ENCODE measurements at regions not wholly inside any gene's neighbourhood (a gene's known extent, or its start where the extent isn't known, plus 50 kb on each side); places are given as distances from the start of the nearest gene placed in this dataset.

- DNase-seq: no peak
- H3K4me3 ChIP-seq (ENCODE audit: low read depth, low read length): no peak overlapping the region
- no peaks in the 10 kb centered on the region for H3K36me3 ChIP-seq
- TF ChIP-seq, protein P1, sequence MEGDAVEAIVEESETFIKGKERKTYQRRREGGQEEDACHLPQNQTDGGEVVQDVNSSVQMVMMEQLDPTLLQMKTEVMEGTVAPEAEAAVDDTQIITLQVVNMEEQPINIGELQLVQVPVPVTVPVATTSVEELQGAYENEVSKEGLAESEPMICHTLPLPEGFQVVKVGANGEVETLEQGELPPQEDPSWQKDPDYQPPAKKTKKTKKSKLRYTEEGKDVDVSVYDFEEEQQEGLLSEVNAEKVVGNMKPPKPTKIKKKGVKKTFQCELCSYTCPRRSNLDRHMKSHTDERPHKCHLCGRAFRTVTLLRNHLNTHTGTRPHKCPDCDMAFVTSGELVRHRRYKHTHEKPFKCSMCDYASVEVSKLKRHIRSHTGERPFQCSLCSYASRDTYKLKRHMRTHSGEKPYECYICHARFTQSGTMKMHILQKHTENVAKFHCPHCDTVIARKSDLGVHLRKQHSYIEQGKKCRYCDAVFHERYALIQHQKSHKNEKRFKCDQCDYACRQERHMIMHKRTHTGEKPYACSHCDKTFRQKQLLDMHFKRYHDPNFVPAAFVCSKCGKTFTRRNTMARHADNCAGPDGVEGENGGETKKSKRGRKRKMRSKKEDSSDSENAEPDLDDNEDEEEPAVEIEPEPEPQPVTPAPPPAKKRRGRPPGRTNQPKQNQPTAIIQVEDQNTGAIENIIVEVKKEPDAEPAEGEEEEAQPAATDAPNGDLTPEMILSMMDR (IDR thresholded peaks at IDR 0.05; ENCODE audit: low read depth, low read length): no peak
- H3K9me3 ChIP-seq (ENCODE audit: severe bottlenecking): no peaks in the 10 kb centered on the region
- H3K27me3 ChIP-seq (ENCODE audit: insufficient read depth, low read depth, severe bottlenecking): no peaks in the 10 kb centered on the region
- no peak overlapping the region for H3K27ac ChIP-seq
These were observed 381.6 kb downstream of the NDFIP2 start for GRCh38 chr13:79862515-79862914.

DNA sequence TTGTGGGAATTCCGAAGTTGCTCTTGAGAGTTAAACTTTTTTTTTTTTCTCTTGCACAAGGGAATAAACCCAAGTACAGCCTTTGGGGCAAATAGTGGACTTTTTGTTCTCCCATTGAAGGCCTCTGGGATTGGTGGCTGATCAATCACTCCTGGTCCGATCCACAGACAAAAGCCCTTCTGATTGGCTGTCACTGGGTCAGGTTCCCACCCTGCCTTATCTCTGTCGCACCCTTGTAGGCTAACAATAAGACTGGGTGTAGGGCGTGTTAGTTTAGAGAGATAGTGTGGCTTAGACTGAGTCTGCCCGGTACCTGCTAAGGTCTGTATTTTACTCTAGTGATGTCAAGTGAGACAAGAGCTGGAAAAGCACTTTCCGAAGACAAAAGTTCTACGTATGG, 380.8 kb downstream of the NDFIP2 start:
- H3K27me3 ChIP-seq (ENCODE audit: insufficient read depth, low read depth, severe bottlenecking): no peaks in the 10 kb centered on the region
- TF ChIP-seq, protein P1 (IDR thresholded peaks at IDR 0.05; ENCODE audit: low read depth, low read length): no peak
- H3K27ac ChIP-seq: no peak overlapping the region
- no peaks in the 10 kb centered on the region for H3K9me3 ChIP-seq (ENCODE audit: severe bottlenecking)
- H3K36me3 ChIP-seq: no peaks in the 10 kb centered on the region
- no peak for DNase-seq
- H3K4me3 ChIP-seq (ENCODE audit: low read depth, low read length): no peak overlapping the region

- H3K4me3 ChIP-seq (ENCODE audit: low read depth, low read length): no peak overlapping the region
These were observed 379.8 kb downstream of the NDFIP2 start for GRCh38 chr13:79860791-79861190.

GRCh38 chr13:79859756-79860155, 378.8 kb downstream of the NDFIP2 start:
- H3K27me3 ChIP-seq (ENCODE audit: insufficient read depth, low read depth, severe bottlenecking): no peaks in the 10 kb centered on the region
- H3K9me3 ChIP-seq (ENCODE audit: severe bottlenecking): no peaks in the 10 kb centered on the region
- H3K36me3 ChIP-seq: no peaks in the 10 kb centered on the region
- no peak overlapping the region for H3K4me3 ChIP-seq (ENCODE audit: low read depth, low read length)
- no peak for DNase-seq
- no peak overlapping the region for H3K27ac ChIP-seq
- TF ChIP-seq, protein P1 (IDR thresholded peaks at IDR 0.05; ENCODE audit: low read depth, low read length): no peak

More at GRCh38 chr13:79860791-79861190, 379.8 kb downstream of the NDFIP2 start:
- Histone ChIP-seq H3K27ac (no peak overlapping the region), H3K27me3 (ENCODE audit: insufficient read depth, low read depth, severe bottlenecking) (no peaks in the 10 kb centered on the region), H3K9me3 (ENCODE audit: severe bottlenecking) (no peaks in the 10 kb centered on the region), H3K36me3 (no peaks in the 10 kb centered on the region)
- TF ChIP-seq, protein P1 (IDR thresholded peaks at IDR 0.05; ENCODE audit: low read depth, low read length): no peak
- no peak for DNase-seq

- Histone ChIP-seq H3K4me3 (ENCODE audit: low read depth, low read length) (no peak overlapping the region), H3K27ac (no peak overlapping the region), H3K27me3 (ENCODE audit: insufficient read depth, low read depth, severe bottlenecking) (no peaks in the 10 kb centered on the region), H3K36me3 (no peaks in the 10 kb centered on the region), H3K9me3 (ENCODE audit: severe bottlenecking) (no peaks in the 10 kb centered on the region)
- no peak for DNase-seq
- TF ChIP-seq, protein P1 (IDR thresholded peaks at IDR 0.05; ENCODE audit: low read depth, low read length): no peak
These were observed 372.3 kb downstream of the NDFIP2 start for GRCh38 chr13:79853251-79853650.

- Histone ChIP-seq H3K9me3 (ENCODE audit: severe bottlenecking) (no peaks in the 10 kb centered on the region), H3K36me3 (no peaks in the 10 kb centered on the region), H3K4me3 (ENCODE audit: low read depth, low read length) (no peak overlapping the region), H3K27ac (no peak overlapping the region), H3K27me3 (ENCODE audit: insufficient read depth, low read depth, severe bottlenecking) (no peaks in the 10 kb centered on the region)
- DNase-seq: no peak
- TF ChIP-seq, protein P1 (IDR thresholded peaks at IDR 0.05; ENCODE audit: low read depth, low read length): no peak
These were observed 370.4 kb downstream of the NDFIP2 start for GRCh38 chr13:79851318-79851717.
